NCI-H774 (cell line): ENCODE measurements at regions not wholly inside any gene's neighbourhood (a gene's known extent, or its start where the extent isn't known, plus 50 kb on each side); places are given as distances from the start of the nearest gene placed in this dataset.

Experiments used
- DNase-seq: peaks from one replicate; lab custom pipeline; 2025; lab: John Stamatoyannopoulos, UW

- DNase-seq: no peak
These were observed 120.8 kb upstream of the CCDC196 start for GRCh38 chr14:66365388-66365787.

GRCh38 chr14:66369157-66369697 is 116.9 kb upstream of the CCDC196 start:
- no peak for DNase-seq

- DNase-seq: no peak
These were observed 114.4 kb upstream of the CCDC196 start for GRCh38 chr14:66371776-66372175.

- no peak for DNase-seq
These were observed 110.9 kb upstream of the CCDC196 start for GRCh38 chr14:66375046-66375964.

- no peak for DNase-seq
These were observed 108.6 kb upstream of the CCDC196 start for GRCh38 chr14:66377574-66377973.

GRCh38 chr14:66378712-66379505 is 107.3 kb upstream of the CCDC196 start:
- DNase-seq: no peak

GRCh38 chr14:66380143-66380542 is 106.0 kb upstream of the CCDC196 start:
- DNase-seq: no peak

GRCh38 chr14:66381755-66382154 is 104.4 kb upstream of the CCDC196 start:
- DNase-seq: no peak

GRCh38 chr14:66383257-66383656 is 102.9 kb upstream of the CCDC196 start:
- DNase-seq: no peak

GRCh38 chr14:66383771-66384170 is 102.4 kb upstream of the CCDC196 start:
- no peak for DNase-seq

GRCh38 chr14:66388516-66388915 is 97.7 kb upstream of the CCDC196 start:
- no peak for DNase-seq

- no peak for DNase-seq
These were observed 96.7 kb upstream of the CCDC196 start for GRCh38 chr14:66389481-66389880.

GRCh38 chr14:66395300-66395699 is 90.9 kb upstream of the CCDC196 start:
- DNase-seq: no peak

GRCh38 chr14:66396164-66396563 is 90.0 kb upstream of the CCDC196 start:
- DNase-seq: no peak

GRCh38 chr14:66398437-66398836 is 87.7 kb upstream of the CCDC196 start:
- no peak for DNase-seq

GRCh38 chr14:66401449-66402095 is 84.6 kb upstream of the CCDC196 start:
- no peak for DNase-seq

GRCh38 chr14:66403183-66403582 is 83.0 kb upstream of the CCDC196 start:
- DNase-seq: no peak

GRCh38 chr14:66404051-66404545 is 82.1 kb upstream of the CCDC196 start:
- no peak for DNase-seq

- no peak for DNase-seq
These were observed 81.0 kb upstream of the CCDC196 start for GRCh38 chr14:66405158-66405557.

- no peak for DNase-seq
These were observed 72.3 kb upstream of the CCDC196 start for GRCh38 chr14:66413901-66414300.

GRCh38 chr14:66414511-66414910 is 71.7 kb upstream of the CCDC196 start:
- DNase-seq: no peak
